Neural cell (in vitro differentiated cells): ENCODE measurements at regions not wholly inside any gene's neighbourhood (a gene's known extent, or its start where the extent isn't known, plus 50 kb on each side); places are given as distances from the start of the nearest gene placed in this dataset.

Experiments
- EP300 ChIP-seq: fragments of 450-650 bp; conservative IDR thresholded peaks from 2 replicates; pipeline ENCODE4 v1.6.1; 2014; ENCODE audit warnings: antibody characterized with exemption, mild to moderate bottlenecking, moderate library complexity; ENCODE audit not compliant: poor library complexity, severe bottlenecking
- EZH2 ChIP-seq: fragments of 200-600, 300-800 bp; shearing (Covaris generic), sonication (generic); IDR thresholded peaks from 2 replicates; pipeline ENCODE4 v1.6.1; 2014; ENCODE audit warnings: antibody characterized with exemption, low read length, borderline replicate concordance, mild to moderate bottlenecking; ENCODE audit not compliant: insufficient read depth, poor library complexity, severe bottlenecking
- TAF1 ChIP-seq: IDR thresholded peaks from 2 replicates; pipeline ENCODE4 v1.6.1; 2012; ENCODE audit warnings: low read depth
- TF ChIP-seq, protein P1 (sequence below): fragments of 450-650 bp; IDR thresholded peaks from 2 replicates; pipeline ENCODE4 v1.5.1; 2014; ENCODE audit warnings: antibody characterized with exemption, mild to moderate bottlenecking, moderate library complexity; ENCODE audit not compliant: poor library complexity, severe bottlenecking

DNA sequence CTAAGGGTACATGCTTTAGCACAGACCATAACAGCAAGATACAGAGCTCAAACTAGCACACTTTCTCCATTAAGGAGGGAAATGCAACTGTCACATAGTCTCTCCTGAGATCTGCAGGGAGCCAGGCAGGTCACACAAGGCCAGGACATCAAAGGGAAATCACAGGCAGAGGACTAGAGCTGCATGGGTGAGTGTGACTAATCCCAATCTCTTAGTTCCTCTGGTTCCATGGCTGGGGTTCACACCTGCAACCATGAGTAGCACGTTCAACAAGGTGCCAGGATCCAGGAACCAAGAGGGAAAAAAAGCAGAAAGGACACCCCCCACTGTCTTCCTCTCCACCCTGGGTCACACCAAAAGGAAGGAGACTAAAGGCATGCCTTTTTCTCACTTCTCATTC, 296.5 kb upstream of the STEAP1 start:
- TF ChIP-seq EP300 (no peak), EZH2 (no peak), TAF1 (no peak)
- TF ChIP-seq, protein P1, sequence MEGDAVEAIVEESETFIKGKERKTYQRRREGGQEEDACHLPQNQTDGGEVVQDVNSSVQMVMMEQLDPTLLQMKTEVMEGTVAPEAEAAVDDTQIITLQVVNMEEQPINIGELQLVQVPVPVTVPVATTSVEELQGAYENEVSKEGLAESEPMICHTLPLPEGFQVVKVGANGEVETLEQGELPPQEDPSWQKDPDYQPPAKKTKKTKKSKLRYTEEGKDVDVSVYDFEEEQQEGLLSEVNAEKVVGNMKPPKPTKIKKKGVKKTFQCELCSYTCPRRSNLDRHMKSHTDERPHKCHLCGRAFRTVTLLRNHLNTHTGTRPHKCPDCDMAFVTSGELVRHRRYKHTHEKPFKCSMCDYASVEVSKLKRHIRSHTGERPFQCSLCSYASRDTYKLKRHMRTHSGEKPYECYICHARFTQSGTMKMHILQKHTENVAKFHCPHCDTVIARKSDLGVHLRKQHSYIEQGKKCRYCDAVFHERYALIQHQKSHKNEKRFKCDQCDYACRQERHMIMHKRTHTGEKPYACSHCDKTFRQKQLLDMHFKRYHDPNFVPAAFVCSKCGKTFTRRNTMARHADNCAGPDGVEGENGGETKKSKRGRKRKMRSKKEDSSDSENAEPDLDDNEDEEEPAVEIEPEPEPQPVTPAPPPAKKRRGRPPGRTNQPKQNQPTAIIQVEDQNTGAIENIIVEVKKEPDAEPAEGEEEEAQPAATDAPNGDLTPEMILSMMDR = no peak
